Osteocyte (in vitro differentiated cells): ENCODE measurements at regions not wholly inside any gene's neighbourhood (a gene's known extent, or its start where the extent isn't known, plus 50 kb on each side); places are given as distances from the start of the nearest gene placed in this dataset.

Experiments used
- DNase-seq: peaks from one replicate; pipeline ENCODE4 v3.0.0; 2021; ENCODE audit warnings: mixed read lengths; ENCODE audit not compliant: unreplicated experiment; ENCODE audit errors: extremely low spot score
- H3K27ac Mint-ChIP-seq: one replicate; pipeline ENCODE4 v1.8.0; 2021; ENCODE audit warnings: mild to moderate bottlenecking, mixed read lengths; ENCODE audit not compliant: unreplicated experiment
- H3K27me3 Mint-ChIP-seq: one replicate; pipeline ENCODE4 v1.8.0; 2021; ENCODE audit warnings: mixed read lengths; ENCODE audit not compliant: unreplicated experiment
- H3K36me3 Mint-ChIP-seq: one replicate; pipeline ENCODE4 v1.8.0; 2021; ENCODE audit warnings: mixed read lengths; ENCODE audit not compliant: unreplicated experiment
- H3K4me1 Mint-ChIP-seq: one replicate; pipeline ENCODE4 v1.8.0; 2021; ENCODE audit warnings: mixed read lengths; ENCODE audit not compliant: unreplicated experiment
- H3K4me3 Mint-ChIP-seq: one replicate; pipeline ENCODE4 v1.8.0; 2021; ENCODE audit warnings: mild to moderate bottlenecking, moderate library complexity, mixed read lengths; ENCODE audit not compliant: unreplicated experiment
- H3K9me3 Mint-ChIP-seq: one replicate; pipeline ENCODE4 v1.8.0; 2021; ENCODE audit warnings: mixed read lengths; ENCODE audit not compliant: unreplicated experiment
- TF ChIP-seq, protein P1 (sequence below): fragments of 200-600 bp; sonication (generic); IDR thresholded peaks from 2 replicates; pipeline ENCODE4 v1.5.0; 2021; ENCODE audit warnings: antibody characterized with exemption, mild to moderate bottlenecking, moderate library complexity

DNA sequence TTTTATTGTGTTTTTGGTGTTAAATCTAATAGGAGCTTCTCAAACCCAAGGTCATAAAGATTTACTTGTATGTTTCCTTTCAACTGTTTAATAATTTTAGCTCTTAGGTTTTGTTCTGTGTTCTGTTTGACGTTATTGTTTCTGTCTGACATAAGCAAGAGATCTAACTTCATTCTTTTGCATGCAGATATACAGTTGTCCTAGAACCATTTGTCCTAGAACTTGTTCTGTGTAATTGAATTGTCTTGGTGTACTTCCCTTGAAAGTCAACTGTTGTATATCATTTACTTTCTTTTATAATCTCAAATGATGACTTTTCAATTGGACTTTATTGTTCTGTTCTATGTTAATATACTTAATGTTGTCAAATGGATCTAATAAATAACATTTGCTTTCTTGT lies 977.1 kb downstream of the FAT4 start:
- Mint-ChIP-seq H3K27me3 (no peaks in the 10 kb centered on the region), H3K4me1 (no peaks in the 10 kb centered on the region), H3K27ac (no peak overlapping the region), H3K4me3 (no peak overlapping the region), H3K9me3 (no peaks in the 10 kb centered on the region), H3K36me3 (no peaks in the 10 kb centered on the region)
- DNase-seq, result no peak
- TF ChIP-seq, protein P1, sequence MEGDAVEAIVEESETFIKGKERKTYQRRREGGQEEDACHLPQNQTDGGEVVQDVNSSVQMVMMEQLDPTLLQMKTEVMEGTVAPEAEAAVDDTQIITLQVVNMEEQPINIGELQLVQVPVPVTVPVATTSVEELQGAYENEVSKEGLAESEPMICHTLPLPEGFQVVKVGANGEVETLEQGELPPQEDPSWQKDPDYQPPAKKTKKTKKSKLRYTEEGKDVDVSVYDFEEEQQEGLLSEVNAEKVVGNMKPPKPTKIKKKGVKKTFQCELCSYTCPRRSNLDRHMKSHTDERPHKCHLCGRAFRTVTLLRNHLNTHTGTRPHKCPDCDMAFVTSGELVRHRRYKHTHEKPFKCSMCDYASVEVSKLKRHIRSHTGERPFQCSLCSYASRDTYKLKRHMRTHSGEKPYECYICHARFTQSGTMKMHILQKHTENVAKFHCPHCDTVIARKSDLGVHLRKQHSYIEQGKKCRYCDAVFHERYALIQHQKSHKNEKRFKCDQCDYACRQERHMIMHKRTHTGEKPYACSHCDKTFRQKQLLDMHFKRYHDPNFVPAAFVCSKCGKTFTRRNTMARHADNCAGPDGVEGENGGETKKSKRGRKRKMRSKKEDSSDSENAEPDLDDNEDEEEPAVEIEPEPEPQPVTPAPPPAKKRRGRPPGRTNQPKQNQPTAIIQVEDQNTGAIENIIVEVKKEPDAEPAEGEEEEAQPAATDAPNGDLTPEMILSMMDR, result no peak

DNA sequence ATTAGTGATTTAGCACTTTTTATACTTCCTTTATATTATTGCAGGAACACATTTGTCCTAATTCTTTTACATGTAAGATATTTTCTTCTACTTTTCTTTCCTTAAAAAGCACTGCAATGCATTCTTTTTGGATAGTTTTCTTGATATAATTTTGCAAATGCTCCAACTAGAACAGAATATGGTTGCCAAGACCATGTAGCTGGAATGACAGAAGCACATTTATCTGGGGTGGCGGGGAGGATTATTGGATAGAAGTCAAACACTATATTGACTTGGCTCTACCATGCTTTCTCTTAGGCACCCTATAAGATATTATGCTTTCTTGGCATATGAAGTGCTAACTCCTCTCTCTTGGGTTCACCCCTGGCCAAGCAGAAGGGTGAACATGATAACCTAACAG lies 983.5 kb downstream of the FAT4 start:
- Mint-ChIP-seq H3K4me3 (no peak overlapping the region), H3K27me3 (no peaks in the 10 kb centered on the region), H3K36me3 (no peaks in the 10 kb centered on the region), H3K9me3 (peaks cover 13% of the 10 kb centered on the region), H3K4me1 (no peaks in the 10 kb centered on the region), H3K27ac (no peak overlapping the region)
- TF ChIP-seq, protein P1, result no peak
- DNase-seq, result no peak

DNA sequence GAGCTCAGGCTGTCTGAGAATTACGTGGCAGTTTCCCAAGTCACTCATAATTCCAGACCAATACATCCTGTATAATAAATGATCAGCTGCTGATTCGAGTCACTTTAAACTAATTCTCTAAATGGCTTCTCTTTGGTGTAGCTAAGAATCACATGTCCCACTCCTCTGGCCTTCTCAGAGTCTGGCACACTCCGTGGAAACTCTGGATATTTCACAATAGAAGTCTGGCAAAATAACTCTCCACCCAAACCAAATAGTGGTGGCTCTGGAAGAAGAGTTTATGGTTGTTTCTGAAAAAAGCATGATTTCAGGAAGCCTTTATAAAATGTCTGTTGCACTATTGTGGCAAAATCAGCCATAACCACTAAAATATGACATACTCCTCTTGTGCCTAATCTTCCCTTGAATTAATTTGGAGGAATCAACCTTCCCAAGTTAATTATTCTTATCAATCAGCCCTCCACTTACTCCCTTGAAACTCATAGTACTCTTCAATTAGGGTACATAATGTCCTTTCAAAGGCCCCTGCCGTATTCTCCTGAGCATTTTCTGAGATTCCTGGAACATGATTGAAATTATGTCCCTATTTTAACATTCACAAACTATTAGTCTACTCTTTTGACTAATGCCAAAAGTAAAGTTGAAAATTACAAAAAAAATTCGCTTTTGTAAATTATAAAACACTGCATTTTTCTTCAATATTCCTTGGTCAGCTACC lies 991.6 kb downstream of the FAT4 start:
- H3K4me3 Mint-ChIP-seq, result no peak overlapping the region
- H3K9me3 Mint-ChIP-seq, result peaks cover 7% of the 10 kb centered on the region
- TF ChIP-seq, protein P1, result no peak
- H3K27ac Mint-ChIP-seq, result no peak overlapping the region
- no peak for DNase-seq
- no peaks in the 10 kb centered on the region for H3K27me3 Mint-ChIP-seq
- no peaks in the 10 kb centered on the region for H3K4me1 Mint-ChIP-seq
- peaks cover 2% of the 10 kb centered on the region for H3K36me3 Mint-ChIP-seq

DNA sequence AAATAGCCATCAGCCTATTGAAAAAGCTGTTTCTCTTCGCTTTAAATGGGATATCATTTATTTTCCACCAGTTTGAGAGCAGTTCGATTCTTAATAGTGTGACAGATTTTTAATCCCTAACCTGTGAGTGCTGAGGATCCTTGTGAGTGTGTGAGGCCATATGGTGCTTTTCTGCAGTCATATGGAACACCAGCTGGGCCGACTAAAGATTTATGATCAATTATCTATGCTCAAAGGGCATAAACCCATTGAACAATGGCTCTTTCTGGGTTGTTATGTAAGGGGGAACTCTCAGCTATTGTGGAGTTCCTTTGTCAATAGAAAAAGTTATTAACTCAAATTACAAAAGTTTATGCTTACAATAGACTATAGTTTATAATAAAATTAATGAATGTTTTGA lies 1003.6 kb downstream of the FAT4 start:
- TF ChIP-seq, protein P1, result no peak
- H3K4me1 Mint-ChIP-seq, result peaks cover 2% of the 10 kb centered on the region
- H3K27me3 Mint-ChIP-seq, result no peaks in the 10 kb centered on the region
- H3K36me3 Mint-ChIP-seq, result no peaks in the 10 kb centered on the region
- no peak overlapping the region for H3K27ac Mint-ChIP-seq
- no peak overlapping the region for H3K4me3 Mint-ChIP-seq
- H3K9me3 Mint-ChIP-seq, result no peaks in the 10 kb centered on the region
- no peak for DNase-seq

DNA sequence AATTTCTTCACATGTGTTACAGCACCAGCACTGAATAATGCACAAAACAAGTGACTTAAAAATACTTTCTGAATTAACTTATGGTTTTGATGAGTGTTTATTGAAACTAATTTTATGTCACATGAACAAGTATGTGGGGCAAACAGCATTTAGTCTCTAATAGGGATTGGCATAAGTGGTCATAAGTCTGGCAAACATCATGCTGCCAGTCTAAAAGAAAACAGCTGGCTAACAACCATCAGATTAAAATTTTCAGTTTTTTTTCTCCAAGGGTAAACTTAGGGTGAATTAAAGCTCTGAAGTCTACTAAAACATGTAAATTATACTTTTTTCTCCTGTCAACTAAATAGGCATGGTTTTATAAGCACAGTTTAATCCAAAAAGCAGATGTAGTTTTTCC lies 1014.2 kb downstream of the FAT4 start:
- H3K36me3 Mint-ChIP-seq, result peaks cover 3% of the 10 kb centered on the region
- peaks cover 4% of the 10 kb centered on the region for H3K9me3 Mint-ChIP-seq
- TF ChIP-seq, protein P1, result no peak
- H3K27me3 Mint-ChIP-seq, result no peaks in the 10 kb centered on the region
- no peak overlapping the region for H3K27ac Mint-ChIP-seq
- H3K4me3 Mint-ChIP-seq, result no peak overlapping the region
- DNase-seq, result no peak
- H3K4me1 Mint-ChIP-seq, result no peaks in the 10 kb centered on the region
